ENCODE measurements at regions not wholly inside any gene's neighbourhood (a gene's known extent, or its start where the extent isn't known, plus 50 kb on each side); places are given as distances from the start of the nearest gene placed in this dataset.

DNA sequence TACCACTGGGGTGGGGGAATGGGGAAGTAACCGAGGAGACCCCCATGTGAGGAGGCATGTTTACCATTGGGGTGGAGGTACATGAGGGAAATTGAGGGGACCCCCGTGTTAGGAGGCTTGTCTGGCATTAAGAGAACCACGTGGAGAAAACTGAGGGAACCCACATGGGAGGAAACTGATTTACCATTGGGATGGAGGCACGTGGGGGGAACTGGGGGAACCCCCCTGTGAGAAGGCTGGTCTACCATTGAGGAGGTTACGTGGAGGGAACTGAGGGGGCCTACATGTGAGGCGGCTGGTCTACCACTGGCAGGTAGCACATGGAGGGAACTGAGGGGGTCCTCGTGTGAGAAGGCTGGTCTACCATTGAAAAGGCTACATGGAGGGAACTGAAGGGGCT, 159.4 kb downstream of the FBLN2 start:
- H3K27ac ChIP-seq (ENCODE audit: low read depth, low read length), result no peak overlapping the region
- no peak overlapping the region for H3K4me3 ChIP-seq (ENCODE audit: low read depth in 1 of 5, low read length in 5 of 5)
- no peaks in the 10 kb centered on the region for H3K4me1 ChIP-seq (ENCODE audit: control insufficient read depth in 5 of 5, insufficient read depth in 5 of 5, low read length in 5 of 5)
- H3K9me3 ChIP-seq (ENCODE audit: control insufficient read depth in 5 of 5, low read length in 5 of 5), result peaks cover 0 to 27% (median 20%) of the 10 kb centered on the region in 5 donors
- H3K9ac ChIP-seq (ENCODE audit: low read length in 5 of 5), result no peak overlapping the region
- H3K27me3 ChIP-seq (ENCODE audit: control insufficient read depth in 5 of 5, insufficient read depth in 4 of 5, low read length in 5 of 5), result peaks cover 0 to 9% (median 0%) of the 10 kb centered on the region in 5 donors
- H3K36me3 ChIP-seq (ENCODE audit: control insufficient read depth in 5 of 5, insufficient read depth in 5 of 5, low read length in 5 of 5), result no peaks in the 10 kb centered on the region

- Histone ChIP-seq H3K4me3 (ENCODE audit: low read depth in 1 of 5, low read length in 5 of 5) (no peak overlapping the region), H3K27ac (ENCODE audit: low read depth, low read length) (no peak overlapping the region), H3K27me3 (ENCODE audit: control insufficient read depth in 5 of 5, insufficient read depth in 4 of 5, low read length in 5 of 5) (peaks cover 0 to 11% (median 0%) of the 10 kb centered on the region in 5 donors), H3K4me1 (ENCODE audit: control insufficient read depth in 5 of 5, insufficient read depth in 5 of 5, low read length in 5 of 5) (no peaks in the 10 kb centered on the region), H3K36me3 (ENCODE audit: control insufficient read depth in 5 of 5, insufficient read depth in 5 of 5, low read length in 5 of 5) (no peaks in the 10 kb centered on the region), H3K9me3 (ENCODE audit: control insufficient read depth in 5 of 5, low read length in 5 of 5) (peaks cover 0 to 22% (median 19%) of the 10 kb centered on the region in 5 donors), H3K9ac (ENCODE audit: low read length in 5 of 5) (no peak overlapping the region)
These were observed 158.5 kb downstream of the FBLN2 start for GRCh38 chr3:13707456-13707855.

GRCh38 chr3:13706886-13707285, 158.0 kb downstream of the FBLN2 start:
- Histone ChIP-seq H3K36me3 (ENCODE audit: control insufficient read depth in 5 of 5, insufficient read depth in 5 of 5, low read length in 5 of 5) (no peaks in the 10 kb centered on the region), H3K4me1 (ENCODE audit: control insufficient read depth in 5 of 5, insufficient read depth in 5 of 5, low read length in 5 of 5) (no peaks in the 10 kb centered on the region), H3K27me3 (ENCODE audit: control insufficient read depth in 5 of 5, insufficient read depth in 4 of 5, low read length in 5 of 5) (peaks cover 0 to 11% (median 0%) of the 10 kb centered on the region in 5 donors), H3K27ac (ENCODE audit: low read depth, low read length) (no peak overlapping the region), H3K4me3 (ENCODE audit: low read depth in 1 of 5, low read length in 5 of 5) (no peak overlapping the region), H3K9ac (ENCODE audit: low read length in 5 of 5) (no peak overlapping the region), H3K9me3 (ENCODE audit: control insufficient read depth in 5 of 5, low read length in 5 of 5) (peaks cover 0 to 22% (median 19%) of the 10 kb centered on the region in 5 donors)

GRCh38 chr3:13706451-13706850, 157.5 kb downstream of the FBLN2 start:
- H3K27me3 ChIP-seq (ENCODE audit: control insufficient read depth in 5 of 5, insufficient read depth in 4 of 5, low read length in 5 of 5), result peaks cover 0 to 11% (median 0%) of the 10 kb centered on the region in 5 donors
- H3K9ac ChIP-seq (ENCODE audit: low read length in 5 of 5), result no peak overlapping the region
- H3K9me3 ChIP-seq (ENCODE audit: control insufficient read depth in 5 of 5, low read length in 5 of 5), result peaks cover 0 to 22% (median 19%) of the 10 kb centered on the region in 5 donors
- no peaks in the 10 kb centered on the region for H3K36me3 ChIP-seq (ENCODE audit: control insufficient read depth in 5 of 5, insufficient read depth in 5 of 5, low read length in 5 of 5)
- no peak overlapping the region for H3K4me3 ChIP-seq (ENCODE audit: low read depth in 1 of 5, low read length in 5 of 5)
- no peak overlapping the region for H3K27ac ChIP-seq (ENCODE audit: low read depth, low read length)
- no peaks in the 10 kb centered on the region for H3K4me1 ChIP-seq (ENCODE audit: control insufficient read depth in 5 of 5, insufficient read depth in 5 of 5, low read length in 5 of 5)

GRCh38 chr3:13705702-13706280, 156.9 kb downstream of the FBLN2 start:
- Histone ChIP-seq H3K27ac (ENCODE audit: low read depth, low read length) (no peak overlapping the region), H3K4me3 (ENCODE audit: low read depth in 1 of 5, low read length in 5 of 5) (no peak overlapping the region), H3K9me3 (ENCODE audit: control insufficient read depth in 5 of 5, low read length in 5 of 5) (peaks cover 0 to 22% (median 19%) of the 10 kb centered on the region in 5 donors), H3K9ac (ENCODE audit: low read length in 5 of 5) (no peak overlapping the region), H3K36me3 (ENCODE audit: control insufficient read depth in 5 of 5, insufficient read depth in 5 of 5, low read length in 5 of 5) (no peaks in the 10 kb centered on the region), H3K27me3 (ENCODE audit: control insufficient read depth in 5 of 5, insufficient read depth in 4 of 5, low read length in 5 of 5) (peaks cover 0 to 11% (median 0%) of the 10 kb centered on the region in 5 donors), H3K4me1 (ENCODE audit: control insufficient read depth in 5 of 5, insufficient read depth in 5 of 5, low read length in 5 of 5) (no peaks in the 10 kb centered on the region)

GRCh38 chr3:13705051-13705450, 156.1 kb downstream of the FBLN2 start:
- no peaks in the 10 kb centered on the region for H3K36me3 ChIP-seq (ENCODE audit: control insufficient read depth in 5 of 5, insufficient read depth in 5 of 5, low read length in 5 of 5)
- H3K4me3 ChIP-seq (ENCODE audit: low read depth in 1 of 5, low read length in 5 of 5), result no peak overlapping the region
- no peak overlapping the region for H3K27ac ChIP-seq (ENCODE audit: low read depth, low read length)
- peaks cover 0 to 11% (median 0%) of the 10 kb centered on the region in 5 donors for H3K27me3 ChIP-seq (ENCODE audit: control insufficient read depth in 5 of 5, insufficient read depth in 4 of 5, low read length in 5 of 5)
- no peaks in the 10 kb centered on the region for H3K4me1 ChIP-seq (ENCODE audit: control insufficient read depth in 5 of 5, insufficient read depth in 5 of 5, low read length in 5 of 5)
- H3K9me3 ChIP-seq (ENCODE audit: control insufficient read depth in 5 of 5, low read length in 5 of 5), result peaks cover 0 to 20% (median 19%) of the 10 kb centered on the region in 5 donors
- H3K9ac ChIP-seq (ENCODE audit: low read length in 5 of 5), result no peak overlapping the region

DNA sequence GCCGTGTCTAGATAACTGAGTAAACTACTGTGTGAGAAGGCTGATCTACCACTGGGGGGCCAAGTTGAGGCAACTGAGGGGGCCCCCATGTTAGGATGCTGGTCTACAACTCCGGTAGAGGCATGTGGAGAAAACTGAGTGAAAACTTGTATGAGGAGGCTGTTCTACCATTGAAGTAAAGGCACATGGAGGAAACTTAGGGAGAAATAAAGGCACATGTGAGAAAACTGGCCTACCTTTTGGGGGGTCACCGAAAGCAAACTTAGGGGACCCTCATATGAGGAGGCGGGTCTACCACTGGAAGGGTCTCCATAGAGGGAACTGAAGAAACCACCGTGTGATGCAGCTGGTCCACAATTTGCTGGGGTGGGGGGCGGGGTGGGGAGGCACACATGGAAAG, 155.2 kb downstream of the FBLN2 start:
- Histone ChIP-seq H3K9me3 (ENCODE audit: control insufficient read depth in 5 of 5, low read length in 5 of 5) (peaks cover 0 to 19% (median 17%) of the 10 kb centered on the region in 5 donors), H3K9ac (ENCODE audit: low read length in 5 of 5) (no peak overlapping the region), H3K27me3 (ENCODE audit: control insufficient read depth in 5 of 5, insufficient read depth in 4 of 5, low read length in 5 of 5) (peaks cover 0 to 11% (median 0%) of the 10 kb centered on the region in 5 donors), H3K4me1 (ENCODE audit: control insufficient read depth in 5 of 5, insufficient read depth in 5 of 5, low read length in 5 of 5) (no peaks in the 10 kb centered on the region), H3K4me3 (ENCODE audit: low read depth in 1 of 5, low read length in 5 of 5) (no peak overlapping the region), H3K36me3 (ENCODE audit: control insufficient read depth in 5 of 5, insufficient read depth in 5 of 5, low read length in 5 of 5) (no peaks in the 10 kb centered on the region), H3K27ac (ENCODE audit: low read depth, low read length) (no peak overlapping the region)

DNA sequence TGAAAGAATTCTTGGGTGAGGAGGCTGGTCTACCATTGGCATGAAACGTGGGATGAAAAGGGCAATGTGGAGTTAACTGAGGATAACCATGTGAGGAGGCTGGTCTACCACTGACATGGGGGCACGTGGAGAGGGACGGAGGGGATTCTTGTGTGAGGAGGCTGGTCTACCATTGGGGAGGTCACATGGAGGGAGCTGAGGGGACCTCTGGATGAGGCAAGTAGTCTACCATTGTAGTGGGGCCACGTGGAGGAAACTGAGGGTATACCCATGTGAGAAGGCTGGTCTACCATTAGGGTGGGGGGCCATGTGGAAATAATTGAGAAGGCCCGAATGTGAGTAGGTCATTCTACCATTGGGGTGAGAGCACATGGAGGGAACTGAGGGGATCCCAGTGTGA, 154.1 kb downstream of the FBLN2 start:
- Histone ChIP-seq H3K27me3 (ENCODE audit: control insufficient read depth in 5 of 5, insufficient read depth in 4 of 5, low read length in 5 of 5) (peaks cover 0 to 13% (median 4%) of the 10 kb centered on the region in 5 donors), H3K36me3 (ENCODE audit: control insufficient read depth in 5 of 5, insufficient read depth in 5 of 5, low read length in 5 of 5) (no peaks in the 10 kb centered on the region), H3K4me1 (ENCODE audit: control insufficient read depth in 5 of 5, insufficient read depth in 5 of 5, low read length in 5 of 5) (no peaks in the 10 kb centered on the region)

GRCh38 chr3:13702286-13702685, 153.4 kb downstream of the FBLN2 start:
- no peaks in the 10 kb centered on the region for H3K36me3 ChIP-seq (ENCODE audit: control insufficient read depth in 5 of 5, insufficient read depth in 5 of 5, low read length in 5 of 5)
- H3K4me1 ChIP-seq (ENCODE audit: control insufficient read depth in 5 of 5, insufficient read depth in 5 of 5, low read length in 5 of 5), result no peaks in the 10 kb centered on the region
- H3K9ac ChIP-seq (ENCODE audit: low read length in 5 of 5), result no peak overlapping the region
- H3K4me3 ChIP-seq (ENCODE audit: low read depth in 1 of 5, low read length in 5 of 5), result no peak overlapping the region
- peaks cover 0 to 16% (median 12%) of the 10 kb centered on the region in 5 donors for H3K9me3 ChIP-seq (ENCODE audit: control insufficient read depth in 5 of 5, low read length in 5 of 5)
- no peak overlapping the region for H3K27ac ChIP-seq (ENCODE audit: low read depth, low read length)
- peaks cover 3 to 14% (median 8%) of the 10 kb centered on the region in 5 donors for H3K27me3 ChIP-seq (ENCODE audit: control insufficient read depth in 5 of 5, insufficient read depth in 4 of 5, low read length in 5 of 5)

More for the DNA sequence above, 154.1 kb downstream of the FBLN2 start:
- Histone ChIP-seq H3K9ac (ENCODE audit: low read length in 5 of 5) (no peak overlapping the region), H3K9me3 (ENCODE audit: control insufficient read depth in 5 of 5, low read length in 5 of 5) (peaks cover 0 to 19% (median 15%) of the 10 kb centered on the region in 5 donors), H3K27ac (ENCODE audit: low read depth, low read length) (no peak overlapping the region), H3K4me3 (ENCODE audit: low read depth in 1 of 5, low read length in 5 of 5) (no peak overlapping the region)

- H3K36me3 ChIP-seq (ENCODE audit: control insufficient read depth in 5 of 5, insufficient read depth in 5 of 5, low read length in 5 of 5), result no peaks in the 10 kb centered on the region
- peaks cover 0 to 8% (median 7%) of the 10 kb centered on the region in 5 donors for H3K9me3 ChIP-seq (ENCODE audit: control insufficient read depth in 5 of 5, low read length in 5 of 5)
- H3K9ac ChIP-seq (ENCODE audit: low read length in 5 of 5), result no peak overlapping the region
- peaks cover 5 to 18% (median 10%) of the 10 kb centered on the region in 5 donors for H3K27me3 ChIP-seq (ENCODE audit: control insufficient read depth in 5 of 5, insufficient read depth in 4 of 5, low read length in 5 of 5)
- H3K4me3 ChIP-seq (ENCODE audit: low read depth in 1 of 5, low read length in 5 of 5), result no peak overlapping the region
- H3K4me1 ChIP-seq (ENCODE audit: control insufficient read depth in 5 of 5, insufficient read depth in 5 of 5, low read length in 5 of 5), result no peaks in the 10 kb centered on the region
- no peak overlapping the region for H3K27ac ChIP-seq (ENCODE audit: low read depth, low read length)
These were observed 152.0 kb downstream of the FBLN2 start for GRCh38 chr3:13700889-13701288.
